Breast epithelium (tissue), 4 donors: ENCODE measurements at regions not wholly inside any gene's neighbourhood (a gene's known extent, or its start where the extent isn't known, plus 50 kb on each side); places are given as distances from the start of the nearest gene placed in this dataset.

ENCODE experiments used
- DNase-seq, 2 donors: peaks; one replicate each; pipeline ENCODE4 v3.0.0-alpha.2; 2019; ENCODE audit warnings: low spot score in 2 of 2
- H3K27ac ChIP-seq, 2 donors: fragments of 200-600 bp; sonication (generic) in 1 of 2; one replicate each; pipeline ENCODE4 v1.5.1; 2016 to 2019; ENCODE audit warnings: mild to moderate bottlenecking in 1 of 2
- H3K27me3 ChIP-seq, 2 donors: fragments of 200-600 bp; sonication (generic) in 1 of 2; one replicate each; pipeline versions ENCODE4 v1.5.1 to v1.6.0; 2017 to 2019; ENCODE audit warnings: control low read depth in 1 of 2, mild to moderate bottlenecking in 1 of 2
- H3K36me3 ChIP-seq: fragments of 200-600 bp; one replicate; pipeline ENCODE4 v1.5.1; 2019
- H3K4me1 ChIP-seq, 2 donors: fragments of 200-600 bp; sonication (generic); one replicate each; pipeline ENCODE4 v1.5.1; 2016 to 2019; ENCODE audit warnings: control low read depth in 1 of 2
- H3K4me3 ChIP-seq, 3 donors: fragments of 200-600 bp; sonication (generic); 1 replicate in 2 of 3; 2 replicates in 1 of 3; pipeline ENCODE4 v1.5.1; 2016 to 2019; ENCODE audit warnings: mild to moderate bottlenecking in 3 of 3, moderate library complexity in 2 of 3
- H3K9me3 ChIP-seq, 2 donors: fragments of 200-600 bp; sonication (generic) in 1 of 2; one replicate each; pipeline ENCODE4 v1.5.1; 2016 to 2019; ENCODE audit warnings: control low read depth in 1 of 2
- CTCF ChIP-seq, 3 donors: fragments of 450-650 bp; IDR thresholded peaks; one replicate each; pipeline ENCODE4 v1.5.1; 2016 to 2017; ENCODE audit warnings: antibody characterized with exemption in 3 of 3, mild to moderate bottlenecking in 3 of 3, moderate library complexity in 3 of 3
- POLR2A ChIP-seq: fragments of 450-650 bp; IDR thresholded peaks from one replicate; pipeline ENCODE4 v1.6.1; 2016; ENCODE audit warnings: antibody characterized with exemption, mild to moderate bottlenecking, moderate library complexity
- POLR2AphosphoS5 ChIP-seq, 3 donors: sonication (generic); formaldehyde crosslinking; IDR thresholded peaks; one replicate each; pipeline ENCODE4 v1.6.1; 2017; ENCODE audit warnings: antibody characterized with exemption in 3 of 3
- intact Hi-C: fragments of 100-400 bp; cut with DNase I; formaldehyde crosslinking; loops from one replicate; pipeline ENCODE4 v1.15.1; 2023; ENCODE audit warnings: low total_unique reads

GRCh38 chr6:9095137-9095536 is 659.8 kb upstream of the SLC35B3 start:
- no peaks in the 10 kb centered on the region for H3K9me3 ChIP-seq
- H3K4me3 ChIP-seq = no peak overlapping the region
- DNase-seq = no peak
- TF ChIP-seq POLR2A (no peak), CTCF (IDR thresholded peaks at IDR 0.05) (no peak), POLR2AphosphoS5 (IDR thresholded peaks at IDR 0.05) (no peak)
- intact Hi-C loops = no loop called here
- H3K27me3 ChIP-seq = no peaks in the 10 kb centered on the region
- H3K4me1 ChIP-seq = no peaks in the 10 kb centered on the region
- no peak overlapping the region for H3K27ac ChIP-seq
- H3K36me3 ChIP-seq = no peaks in the 10 kb centered on the region

GRCh38 chr6:9089724-9090123 is 654.4 kb upstream of the SLC35B3 start:
- H3K27me3 ChIP-seq = no peaks in the 10 kb centered on the region
- H3K4me1 ChIP-seq = no peaks in the 10 kb centered on the region
- no peak overlapping the region for H3K4me3 ChIP-seq
- H3K36me3 ChIP-seq = no peaks in the 10 kb centered on the region
- no peak for TF ChIP-seq POLR2AphosphoS5 (IDR thresholded peaks at IDR 0.05)
- no peak for TF ChIP-seq POLR2A
- no peak for TF ChIP-seq CTCF (IDR thresholded peaks at IDR 0.05)
- no peak for DNase-seq
- intact Hi-C loops = loop anchor here (5.0 kb wide), 1 partner anchor 782 kb away; no protein-coding TSS in a partner anchor
- no peaks in the 10 kb centered on the region for H3K9me3 ChIP-seq
- H3K27ac ChIP-seq = no peak overlapping the region

- intact Hi-C loops = loop anchor here (5.0 kb wide), 1 partner anchor 780 kb away; no protein-coding TSS in a partner anchor
- no peaks in the 10 kb centered on the region for H3K4me1 ChIP-seq
- H3K27me3 ChIP-seq = no peaks in the 10 kb centered on the region
- H3K4me3 ChIP-seq = no peak overlapping the region
- H3K9me3 ChIP-seq = no peaks in the 10 kb centered on the region
- H3K36me3 ChIP-seq = no peaks in the 10 kb centered on the region
- no peak for DNase-seq
- TF ChIP-seq POLR2AphosphoS5 (IDR thresholded peaks at IDR 0.05) (no peak), POLR2A (no peak), CTCF (IDR thresholded peaks at IDR 0.05) (no peak)
- H3K27ac ChIP-seq = no peak overlapping the region
These were observed 652.1 kb upstream of the SLC35B3 start for GRCh38 chr6:9087470-9087869.

GRCh38 chr6:9086331-9086730 is 651.0 kb upstream of the SLC35B3 start:
- Histone ChIP-seq H3K36me3 (no peaks in the 10 kb centered on the region), H3K27me3 (no peaks in the 10 kb centered on the region), H3K9me3 (no peaks in the 10 kb centered on the region), H3K27ac (no peak overlapping the region), H3K4me1 (no peaks in the 10 kb centered on the region), H3K4me3 (no peak overlapping the region)
- TF ChIP-seq POLR2AphosphoS5 (IDR thresholded peaks at IDR 0.05) (no peak), POLR2A (no peak), CTCF (IDR thresholded peaks at IDR 0.05) (no peak)
- no peak for DNase-seq
- intact Hi-C loops = loop anchor here (5.0 kb wide), 1 partner anchor 779 kb away; no protein-coding TSS in a partner anchor

- H3K36me3 ChIP-seq = no peaks in the 10 kb centered on the region
- no peaks in the 10 kb centered on the region for H3K27me3 ChIP-seq
- intact Hi-C loops = loop anchor here (5.0 kb wide), 1 partner anchor 778 kb away; no protein-coding TSS in a partner anchor
- no peaks in the 10 kb centered on the region for H3K9me3 ChIP-seq
- H3K4me3 ChIP-seq = no peak overlapping the region
- no peak for DNase-seq
- no peak overlapping the region for H3K27ac ChIP-seq
- TF ChIP-seq POLR2AphosphoS5 (IDR thresholded peaks at IDR 0.05) (no peak), CTCF (IDR thresholded peaks at IDR 0.05) (no peak), POLR2A (no peak)
- no peaks in the 10 kb centered on the region for H3K4me1 ChIP-seq
These were observed 650.3 kb upstream of the SLC35B3 start for GRCh38 chr6:9085709-9086070.
